IgD-negative memory B cell (primary cell): ENCODE measurements at regions not wholly inside any gene's neighbourhood (a gene's known extent, or its start where the extent isn't known, plus 50 kb on each side); places are given as distances from the start of the nearest gene placed in this dataset.
A peak's percentile ranks its signal among the peaks of the same experiment; 100 is the strongest.
"Not testable (repeated sequence)": the region's sequence is repeated elsewhere in the genome, so short reads cannot be mapped to it uniquely, and the experiment has no call there.

ENCODE experiments used
- H3K27ac Mint-ChIP-seq, 3 donors: one replicate each; pipeline ENCODE4 v1.8.0; 2020 to 2022; ENCODE audit warnings: mild to moderate bottlenecking in 3 of 3, mixed read lengths in 3 of 3, moderate library complexity in 1 of 3
- H3K27me3 Mint-ChIP-seq: one replicate; pipeline ENCODE4 v1.8.0; 2021; ENCODE audit warnings: mixed read lengths
- H3K36me3 Mint-ChIP-seq: one replicate; pipeline ENCODE4 v1.8.0; 2020; ENCODE audit warnings: mild to moderate bottlenecking, mixed read lengths
- H3K4me1 Mint-ChIP-seq, 3 donors: one replicate each; pipeline ENCODE4 v1.8.0; 2020 to 2022; ENCODE audit warnings: mixed read lengths in 3 of 3, mild to moderate bottlenecking in 1 of 3
- H3K4me3 Mint-ChIP-seq, 4 donors: one replicate each; pipeline ENCODE4 v1.8.0; 2020 to 2022; ENCODE audit warnings: mild to moderate bottlenecking in 4 of 4, mixed read lengths in 4 of 4, moderate library complexity in 3 of 4
- H3K9me3 Mint-ChIP-seq, 3 donors: one replicate each; pipeline ENCODE4 v1.8.0; 2020 to 2021; ENCODE audit warnings: mixed read lengths in 3 of 3, mild to moderate bottlenecking in 1 of 3

- H3K27ac Mint-ChIP-seq, H3K4me3 Mint-ChIP-seq, H3K9me3 Mint-ChIP-seq, H3K36me3 Mint-ChIP-seq, H3K4me1 Mint-ChIP-seq, H3K27me3 Mint-ChIP-seq: not testable (repeated sequence)
Measured at GRCh38 chr4:69013933-69014332, 62.3 kb upstream of the UGT2A3 start.

- not testable (repeated sequence) for H3K4me1 Mint-ChIP-seq, H3K27me3 Mint-ChIP-seq, H3K4me3 Mint-ChIP-seq, H3K36me3 Mint-ChIP-seq, H3K9me3 Mint-ChIP-seq, H3K27ac Mint-ChIP-seq
Measured at GRCh38 chr4:69017986-69018385, 66.4 kb upstream of the UGT2A3 start.

- not testable (repeated sequence) for H3K36me3 Mint-ChIP-seq, H3K27ac Mint-ChIP-seq, H3K9me3 Mint-ChIP-seq, H3K4me3 Mint-ChIP-seq, H3K4me1 Mint-ChIP-seq, H3K27me3 Mint-ChIP-seq
Measured at GRCh38 chr4:69019538-69020461, 68.2 kb upstream of the UGT2A3 start.

- H3K9me3 Mint-ChIP-seq, H3K36me3 Mint-ChIP-seq, H3K4me3 Mint-ChIP-seq, H3K27me3 Mint-ChIP-seq, H3K4me1 Mint-ChIP-seq, H3K27ac Mint-ChIP-seq: not testable (repeated sequence)
Measured at GRCh38 chr4:69020462-69020807, 68.8 kb upstream of the UGT2A3 start.

GRCh38 chr4:69025191-69025998 is 70.9 kb upstream of the UGT2B7 start:
- no peaks in the 10 kb centered on the region for H3K4me1 Mint-ChIP-seq
- peak overlapping the region in 1 of 4 donors; percentile 15 for H3K4me3 Mint-ChIP-seq
- no peaks in the 10 kb centered on the region for H3K36me3 Mint-ChIP-seq
- H3K9me3 Mint-ChIP-seq = no peaks in the 10 kb centered on the region
- no peak overlapping the region for H3K27ac Mint-ChIP-seq
- no peaks in the 10 kb centered on the region for H3K27me3 Mint-ChIP-seq

GRCh38 chr4:69025999-69026387 is 70.3 kb upstream of the UGT2B7 start:
- Mint-ChIP-seq H3K9me3 (no peaks in the 10 kb centered on the region), H3K4me3 (no peak overlapping the region), H3K4me1 (no peaks in the 10 kb centered on the region)

GRCh38 chr4:69026974-69027373 is 69.3 kb upstream of the UGT2B7 start:
- no peaks in the 10 kb centered on the region for H3K36me3 Mint-ChIP-seq
- H3K27me3 Mint-ChIP-seq = no peaks in the 10 kb centered on the region
- no peak overlapping the region for H3K4me3 Mint-ChIP-seq
- no peak overlapping the region for H3K27ac Mint-ChIP-seq
- no peaks in the 10 kb centered on the region for H3K4me1 Mint-ChIP-seq
- no peaks in the 10 kb centered on the region for H3K9me3 Mint-ChIP-seq

More at GRCh38 chr4:69025999-69026387, 70.3 kb upstream of the UGT2B7 start:
- H3K36me3 Mint-ChIP-seq = no peaks in the 10 kb centered on the region
- H3K27me3 Mint-ChIP-seq = no peaks in the 10 kb centered on the region
- no peak overlapping the region for H3K27ac Mint-ChIP-seq

GRCh38 chr4:69030326-69030725 is 65.9 kb upstream of the UGT2B7 start:
- Mint-ChIP-seq H3K27ac (no peak overlapping the region), H3K36me3 (no peaks in the 10 kb centered on the region), H3K4me1 (no peaks in the 10 kb centered on the region), H3K27me3 (no peaks in the 10 kb centered on the region), H3K4me3 (no peak overlapping the region), H3K9me3 (peaks cover 0 to 14% (median 0%) of the 10 kb centered on the region in 3 donors)

GRCh38 chr4:69032847-69033638 is 63.2 kb upstream of the UGT2B7 start:
- no peak overlapping the region for H3K27ac Mint-ChIP-seq
- no peaks in the 10 kb centered on the region for H3K27me3 Mint-ChIP-seq
- H3K4me1 Mint-ChIP-seq = no peaks in the 10 kb centered on the region
- no peaks in the 10 kb centered on the region for H3K36me3 Mint-ChIP-seq
- H3K4me3 Mint-ChIP-seq = no peak overlapping the region
- H3K9me3 Mint-ChIP-seq = peaks cover 0 to 21% (median 2%) of the 10 kb centered on the region in 3 donors

- not testable (repeated sequence) for H3K4me3 Mint-ChIP-seq, H3K36me3 Mint-ChIP-seq, H3K27me3 Mint-ChIP-seq, H3K27ac Mint-ChIP-seq, H3K4me1 Mint-ChIP-seq
- peaks cover 0 to 21% (median 2%) of the 10 kb centered on the region in 3 donors for H3K9me3 Mint-ChIP-seq
Measured at GRCh38 chr4:69034315-69034740, 61.9 kb upstream of the UGT2B7 start.

- no peaks in the 10 kb centered on the region for H3K27me3 Mint-ChIP-seq
- H3K27ac Mint-ChIP-seq = no peak overlapping the region
- peaks cover 0 to 21% (median 2%) of the 10 kb centered on the region in 3 donors for H3K9me3 Mint-ChIP-seq
- H3K4me1 Mint-ChIP-seq = peaks cover 0 to 1% (median 0%) of the 10 kb centered on the region in 3 donors
- no peaks in the 10 kb centered on the region for H3K36me3 Mint-ChIP-seq
- no peak overlapping the region for H3K4me3 Mint-ChIP-seq
Measured at GRCh38 chr4:69038582-69038981, 57.7 kb upstream of the UGT2B7 start.

- Mint-ChIP-seq H3K27ac (no peak overlapping the region), H3K4me1 (peaks cover 0 to 1% (median 0%) of the 10 kb centered on the region in 3 donors), H3K36me3 (no peaks in the 10 kb centered on the region), H3K4me3 (no peak overlapping the region), H3K9me3 (peaks cover 0 to 19% (median 2%) of the 10 kb centered on the region in 3 donors), H3K27me3 (no peaks in the 10 kb centered on the region)
Measured at GRCh38 chr4:69039071-69039470, 57.2 kb upstream of the UGT2B7 start.

- Mint-ChIP-seq H3K4me1 (peaks cover 0 to 1% (median 0%) of the 10 kb centered on the region in 3 donors), H3K9me3 (peaks cover 0 to 4% (median 2%) of the 10 kb centered on the region in 3 donors), H3K36me3 (no peaks in the 10 kb centered on the region), H3K27ac (no peak overlapping the region), H3K27me3 (no peaks in the 10 kb centered on the region), H3K4me3 (no peak overlapping the region)
Measured at GRCh38 chr4:69044247-69044646, 52.0 kb upstream of the UGT2B7 start.
